NCI-H1105 treated with DMSO at 0.1 percent for 48 hours (cell line): ENCODE measurements at regions not wholly inside any gene's neighbourhood (a gene's known extent, or its start where the extent isn't known, plus 50 kb on each side); places are given as distances from the start of the nearest gene placed in this dataset.
A peak's percentile ranks its signal among the peaks of the same experiment; 100 is the strongest.

Source experiments
- DNase-seq: peaks from one replicate; lab custom pipeline; 2025; lab: John Stamatoyannopoulos, UW

GRCh38 chr3:178393824-178394223 lies 142.4 kb upstream of the KCNMB2 start:
- no peak for DNase-seq

GRCh38 chr3:178396318-178396717 lies 139.9 kb upstream of the KCNMB2 start:
- DNase-seq: no peak

DNA sequence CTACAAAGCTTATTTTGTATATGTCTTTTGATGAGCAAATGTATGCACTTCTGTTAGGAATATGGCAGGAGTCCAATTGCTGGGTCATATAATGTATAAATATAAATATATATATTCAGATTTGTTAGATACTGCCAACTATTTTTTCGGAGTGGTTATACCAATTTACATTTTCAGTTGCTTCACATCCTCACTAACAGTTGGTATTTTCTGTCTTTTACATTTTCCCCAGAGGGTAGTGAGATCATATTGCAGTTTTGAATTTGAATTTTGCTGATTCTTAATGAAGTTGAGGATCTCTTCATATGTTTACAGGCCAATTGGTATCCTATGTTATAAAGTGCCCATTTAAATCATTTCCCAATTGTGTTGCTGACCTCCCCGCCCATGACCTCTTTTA lies 139.0 kb upstream of the KCNMB2 start:
- DNase-seq: no peak

- peak; percentile 13 for DNase-seq
Observed at GRCh38 chr3:178397836-178398235, 138.4 kb upstream of the KCNMB2 start.

DNA sequence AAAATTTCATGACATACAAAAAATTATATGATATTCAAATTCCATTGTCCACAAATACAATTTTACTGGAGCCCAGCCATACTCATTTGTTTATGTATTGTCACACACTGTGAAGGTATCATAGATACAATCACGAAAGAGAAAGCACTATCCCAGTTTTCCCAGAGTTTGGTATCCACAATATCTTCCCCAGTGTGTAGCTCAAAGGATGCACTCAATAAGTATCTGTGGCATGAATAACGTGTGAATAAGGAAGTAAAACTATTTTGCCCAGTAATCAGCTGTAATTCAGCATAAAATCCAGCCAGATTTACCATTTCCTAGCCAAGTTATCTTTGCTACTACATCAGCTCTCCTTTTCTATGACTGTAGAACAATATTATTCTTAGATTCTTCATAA lies 131.3 kb upstream of the KCNMB2 start:
- no peak for DNase-seq

DNA sequence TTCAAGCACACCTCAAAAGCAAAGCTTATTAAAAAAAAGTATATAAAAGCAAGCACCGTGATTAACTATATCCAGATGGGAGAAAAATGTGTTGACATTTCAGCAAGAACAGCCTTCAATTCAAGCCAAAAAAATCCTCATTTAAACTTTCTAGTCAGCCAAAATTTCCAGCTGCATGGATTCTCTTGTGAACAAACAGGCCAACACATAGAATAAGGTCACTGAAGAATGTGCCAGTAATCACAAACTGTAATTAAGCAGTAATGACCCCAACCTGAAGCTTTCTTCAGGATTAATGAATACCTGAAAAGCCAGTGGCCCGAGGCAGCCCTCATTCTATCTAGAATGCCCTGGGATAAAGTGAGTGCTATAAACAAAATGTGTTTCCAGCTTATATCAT lies 130.7 kb upstream of the KCNMB2 start:
- DNase-seq: peak; percentile 35

GRCh38 chr3:178406206-178406605 lies 130.0 kb upstream of the KCNMB2 start:
- DNase-seq: no peak

- no peak for DNase-seq
Observed at GRCh38 chr3:178415384-178415783, 120.9 kb upstream of the KCNMB2 start.

DNA sequence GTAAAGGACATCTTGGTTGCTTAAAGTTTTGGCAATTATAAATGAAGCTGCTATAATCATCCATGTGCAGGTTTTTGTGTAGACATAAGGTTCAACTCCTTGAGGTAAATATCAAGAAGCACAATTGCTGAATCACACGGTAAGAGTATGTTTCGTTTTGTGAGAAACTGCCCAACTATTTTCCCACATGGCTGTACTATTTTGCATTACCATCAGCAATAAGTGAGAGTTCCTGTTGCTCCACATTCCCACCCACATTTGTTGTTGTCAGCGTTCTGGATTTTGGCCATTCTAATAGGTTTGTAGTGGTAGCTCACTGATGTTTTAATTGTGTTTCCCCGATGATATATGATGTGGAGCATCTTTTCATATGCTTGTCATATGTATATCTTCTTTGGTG lies 118.5 kb upstream of the KCNMB2 start:
- no peak for DNase-seq

- peak; percentile 33 for DNase-seq
Observed at GRCh38 chr3:178419071-178419470, 117.2 kb upstream of the KCNMB2 start.

DNA sequence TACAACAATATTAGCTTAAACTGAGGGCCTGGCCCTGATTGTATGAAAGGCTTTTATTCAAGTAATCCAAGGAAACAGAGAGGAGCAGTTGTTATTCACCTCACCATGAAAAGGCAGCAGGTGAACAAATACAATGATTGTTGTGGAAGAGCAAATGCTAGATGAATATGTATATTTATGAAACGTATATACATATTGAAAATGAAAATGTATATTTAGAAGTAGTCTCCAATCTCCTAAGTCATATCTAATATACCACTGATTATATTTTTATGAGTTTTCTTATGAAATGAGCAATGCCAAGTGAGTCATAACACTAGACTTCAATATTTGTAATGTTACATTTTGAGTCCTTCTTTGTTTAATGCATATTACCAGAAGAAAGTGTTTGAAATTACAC lies 116.2 kb upstream of the KCNMB2 start:
- DNase-seq: peak; percentile 67

- DNase-seq: peak; percentile 53
Observed at GRCh38 chr3:178421069-178421468, 115.2 kb upstream of the KCNMB2 start.

GRCh38 chr3:178422406-178422805 lies 113.8 kb upstream of the KCNMB2 start:
- DNase-seq: no peak

- no peak for DNase-seq
Observed at GRCh38 chr3:178428037-178428436, 108.2 kb upstream of the KCNMB2 start.

DNA sequence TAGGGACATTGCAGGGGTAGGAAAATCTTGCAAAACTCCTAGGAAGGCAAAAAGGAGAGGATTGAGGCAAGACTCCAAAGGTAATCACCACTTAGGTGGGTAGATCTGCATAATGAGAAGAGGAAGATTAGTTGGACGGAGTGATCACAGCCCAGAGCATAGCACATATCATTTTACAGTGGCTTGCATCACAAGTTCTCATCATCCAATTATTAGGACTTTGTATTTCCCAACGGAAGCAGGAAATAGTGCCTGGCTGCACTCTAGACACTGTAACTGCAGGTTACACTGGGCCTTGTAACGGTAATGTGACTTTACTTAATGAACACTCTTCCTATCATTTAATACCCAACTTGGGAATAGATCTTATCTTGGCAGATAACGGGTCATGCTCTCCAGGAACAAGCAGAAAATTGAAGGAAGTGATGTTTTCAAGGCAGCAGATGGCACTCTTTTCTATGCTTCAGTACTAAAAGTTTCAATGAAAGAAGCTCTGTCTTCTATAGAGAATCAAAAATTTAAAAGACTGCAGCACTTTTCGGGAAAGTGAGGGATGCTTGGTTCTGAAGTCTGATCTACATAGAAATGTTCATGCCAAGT lies 101.9 kb upstream of the KCNMB2 start:
- peak; percentile 53 for DNase-seq

DNA sequence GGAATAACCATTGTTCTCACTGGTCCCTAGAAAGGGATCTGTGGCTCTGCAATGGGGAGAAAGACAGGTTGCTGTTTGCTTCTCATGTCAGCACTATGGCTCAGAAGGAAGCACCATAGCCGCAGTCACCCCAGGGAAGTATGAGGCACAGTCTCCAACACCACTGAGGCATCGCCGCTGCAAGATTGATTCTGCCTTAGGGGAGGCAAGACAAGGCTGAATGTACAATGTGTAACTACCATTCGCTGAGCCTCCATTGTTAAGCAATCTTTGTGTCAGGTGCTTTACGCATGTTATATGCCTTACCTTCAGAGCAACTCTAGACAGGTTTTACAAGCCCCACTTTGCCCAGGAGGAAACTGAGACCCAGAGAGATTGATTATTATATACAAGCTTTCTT lies 100.7 kb upstream of the KCNMB2 start:
- DNase-seq: no peak

- peak; percentile 76 for DNase-seq
Observed at GRCh38 chr3:178436773-178437172, 99.5 kb upstream of the KCNMB2 start.

DNA sequence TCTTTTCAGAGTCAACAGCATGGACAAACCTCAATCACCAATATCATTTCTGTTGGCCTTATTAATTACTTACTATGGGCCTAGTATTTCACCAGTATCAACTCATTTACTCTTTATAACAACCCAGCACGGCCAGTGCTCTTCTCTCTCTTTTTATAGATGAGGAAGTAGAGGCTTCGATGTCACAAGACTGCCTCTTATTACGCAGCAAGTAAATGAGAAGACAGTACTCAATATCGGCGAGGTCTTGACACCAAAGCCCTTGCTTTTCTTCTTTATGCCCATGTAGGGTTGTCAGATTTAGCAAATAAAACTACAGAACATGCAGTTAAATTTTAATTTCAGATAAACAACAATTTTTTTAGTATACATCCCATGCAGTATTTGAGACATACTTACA lies 99.0 kb upstream of the KCNMB2 start:
- no peak for DNase-seq

- no peak for DNase-seq
Observed at GRCh38 chr3:178439504-178439903, 96.7 kb upstream of the KCNMB2 start.

DNA sequence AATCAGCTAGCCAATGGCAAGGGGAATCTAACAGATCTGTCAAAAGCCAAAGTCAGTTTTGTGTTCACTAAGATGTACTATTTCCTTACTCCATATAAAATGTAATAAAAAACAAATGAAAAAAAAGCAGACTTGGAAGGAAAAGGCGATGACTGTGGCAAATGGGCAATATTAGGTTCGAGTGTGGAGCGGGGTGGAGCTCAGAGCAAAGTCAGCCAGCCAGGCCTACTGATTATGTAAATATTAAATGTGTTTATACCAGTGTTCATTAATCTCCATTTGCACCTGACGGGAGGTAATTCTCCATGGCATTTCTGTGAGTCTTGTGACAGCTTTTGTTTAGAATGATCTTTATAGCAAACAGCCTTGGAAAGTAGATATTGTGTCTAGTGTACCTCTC lies 96.2 kb upstream of the KCNMB2 start:
- DNase-seq: no peak

DNA sequence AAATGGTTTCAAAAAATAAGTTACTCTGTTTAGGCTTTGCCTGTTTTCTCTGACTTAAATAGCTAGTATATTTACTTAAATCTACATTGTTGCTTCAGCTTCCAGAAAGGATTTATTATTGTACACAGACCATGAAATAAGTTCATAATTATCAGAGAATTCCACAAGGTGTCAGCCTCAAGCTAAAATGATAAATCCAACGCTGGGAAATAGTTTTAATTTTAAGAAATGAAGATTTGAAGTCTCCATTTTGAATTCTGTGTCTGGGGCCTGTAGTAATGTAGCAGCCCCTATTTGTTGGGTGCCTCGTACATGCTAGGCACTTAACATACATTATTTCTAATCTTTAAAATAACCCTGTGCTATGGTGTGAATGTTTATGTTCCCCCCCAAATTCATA lies 92.6 kb upstream of the KCNMB2 start:
- peak; percentile 45 for DNase-seq

DNA sequence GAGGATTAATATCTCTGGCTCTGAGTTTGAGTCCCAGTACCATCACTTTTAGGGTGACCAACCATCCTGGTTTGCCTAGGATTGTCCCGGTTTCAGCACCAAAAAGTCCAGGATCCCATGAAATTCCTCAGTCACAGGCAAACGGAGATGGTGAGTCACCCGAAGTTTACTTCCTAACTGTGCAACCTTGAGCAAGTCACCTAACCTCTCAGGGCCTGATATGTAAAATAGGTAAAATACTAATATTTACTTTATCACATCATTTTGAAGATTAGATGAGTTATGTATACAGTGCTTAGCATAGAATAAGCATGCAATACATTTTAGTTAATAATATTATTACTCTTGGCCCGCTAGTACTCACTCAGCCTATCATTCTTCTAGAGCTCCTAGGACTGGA lies 91.1 kb upstream of the KCNMB2 start:
- no peak for DNase-seq

GRCh38 chr3:178446059-178446458 lies 90.2 kb upstream of the KCNMB2 start:
- DNase-seq: no peak

GRCh38 chr3:178450476-178450875 lies 85.8 kb upstream of the KCNMB2 start:
- no peak for DNase-seq

DNA sequence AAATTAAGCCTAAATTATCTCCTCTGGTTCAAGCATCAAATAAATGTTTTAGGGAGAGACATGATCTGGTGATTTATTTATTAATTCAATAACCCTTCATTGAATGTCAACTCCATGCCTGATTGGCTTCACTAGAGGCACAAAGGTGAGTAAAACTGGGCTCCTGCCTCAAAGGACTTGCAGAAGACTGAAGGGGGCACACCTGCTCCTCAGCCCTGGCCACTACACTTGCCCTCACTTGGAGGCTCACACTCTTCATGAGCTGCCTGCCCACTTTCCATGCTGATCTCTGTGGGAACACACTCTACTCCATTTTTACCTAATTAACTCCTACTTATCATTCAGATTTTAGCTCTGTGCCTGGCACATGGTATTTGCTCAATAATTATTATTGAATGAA lies 84.4 kb upstream of the KCNMB2 start:
- peak; percentile 26 for DNase-seq
